WTC11 (cell line): ENCODE measurements at regions not wholly inside any gene's neighbourhood (a gene's known extent, or its start where the extent isn't known, plus 50 kb on each side); places are given as distances from the start of the nearest gene placed in this dataset.

Experiments
- CREM ChIP-seq: sonication (generic); formaldehyde crosslinking; IDR thresholded peaks from 2 replicates; pipeline ENCODE4 v1.8.1; 2022; ENCODE audit warnings: mild to moderate bottlenecking, missing genetic modification reagents, moderate library complexity
- NFE2L1 ChIP-seq: sonication (generic); formaldehyde crosslinking; IDR thresholded peaks from 2 replicates; pipeline ENCODE4 v1.8.1; 2023; ENCODE audit warnings: missing genetic modification reagents
- ZNF219 ChIP-seq: sonication (generic); formaldehyde crosslinking; IDR thresholded peaks from 2 replicates; pipeline ENCODE4 v1.8.0; 2023; ENCODE audit warnings: missing genetic modification reagents, mild to moderate bottlenecking, borderline replicate concordance
- ZNF317 ChIP-seq: sonication (generic); formaldehyde crosslinking; IDR thresholded peaks from 2 replicates; pipeline ENCODE4 v1.8.1; 2023; ENCODE audit warnings: low read depth, mild to moderate bottlenecking, moderate library complexity, missing genetic modification reagents, borderline replicate concordance
- TF ChIP-seq, protein P1 (sequence below): fragments of 200-600 bp; IDR thresholded peaks from 2 replicates; pipeline ENCODE4 v1.8.0; 2022; ENCODE audit warnings: antibody characterized with exemption
- TF ChIP-seq, protein P2 (sequence below): sonication (generic); formaldehyde crosslinking; IDR thresholded peaks from 2 replicates; pipeline ENCODE4 v1.8.1; 2023; ENCODE audit warnings: mild to moderate bottlenecking, missing genetic modification reagents, moderate library complexity
- TF ChIP-seq, protein P3 (sequence below): sonication (generic); formaldehyde crosslinking; IDR thresholded peaks from 2 replicates; pipeline ENCODE4 v1.8.1; 2023; ENCODE audit warnings: mild to moderate bottlenecking, moderate library complexity, missing genetic modification reagents
- TF ChIP-seq, protein P4 (sequence below): sonication (generic); formaldehyde crosslinking; IDR thresholded peaks from 2 replicates; pipeline ENCODE4 v1.8.0; 2022; ENCODE audit warnings: mild to moderate bottlenecking, missing genetic modification reagents
- TF ChIP-seq, protein P5 (sequence below): sonication (generic); formaldehyde crosslinking; IDR thresholded peaks from 2 replicates; pipeline ENCODE4 v1.8.1; 2022; ENCODE audit warnings: low read depth, missing genetic modification reagents, borderline replicate concordance
- TF ChIP-seq, protein P6 (sequence below): sonication (generic); formaldehyde crosslinking; IDR thresholded peaks from 2 replicates; pipeline ENCODE4 v1.8.0; 2022; ENCODE audit warnings: mild to moderate bottlenecking, missing genetic modification reagents

DNA sequence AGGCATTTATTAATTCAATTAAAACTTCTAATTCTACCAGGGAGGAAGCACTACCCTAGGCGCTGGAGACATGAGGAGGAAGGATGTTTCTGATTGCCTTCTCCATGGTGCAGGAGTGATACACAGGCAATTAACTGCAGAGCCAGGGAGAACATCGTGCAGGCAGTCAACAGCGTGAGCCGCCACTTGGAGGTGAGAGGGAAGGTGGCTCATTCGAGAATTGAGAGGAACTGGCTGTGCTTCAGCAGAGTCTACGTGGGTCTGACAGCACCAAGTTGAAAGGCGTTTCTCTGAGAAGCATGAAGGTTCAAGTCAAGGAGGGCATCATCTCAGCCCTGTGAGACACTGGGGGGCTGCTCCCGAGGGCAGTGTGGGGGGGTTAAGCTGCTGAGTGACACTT lies 388.7 kb upstream of the MYT1L start:
- TF ChIP-seq CREM (CRISPR knock-in tag) = no peak
- TF ChIP-seq, protein P1, sequence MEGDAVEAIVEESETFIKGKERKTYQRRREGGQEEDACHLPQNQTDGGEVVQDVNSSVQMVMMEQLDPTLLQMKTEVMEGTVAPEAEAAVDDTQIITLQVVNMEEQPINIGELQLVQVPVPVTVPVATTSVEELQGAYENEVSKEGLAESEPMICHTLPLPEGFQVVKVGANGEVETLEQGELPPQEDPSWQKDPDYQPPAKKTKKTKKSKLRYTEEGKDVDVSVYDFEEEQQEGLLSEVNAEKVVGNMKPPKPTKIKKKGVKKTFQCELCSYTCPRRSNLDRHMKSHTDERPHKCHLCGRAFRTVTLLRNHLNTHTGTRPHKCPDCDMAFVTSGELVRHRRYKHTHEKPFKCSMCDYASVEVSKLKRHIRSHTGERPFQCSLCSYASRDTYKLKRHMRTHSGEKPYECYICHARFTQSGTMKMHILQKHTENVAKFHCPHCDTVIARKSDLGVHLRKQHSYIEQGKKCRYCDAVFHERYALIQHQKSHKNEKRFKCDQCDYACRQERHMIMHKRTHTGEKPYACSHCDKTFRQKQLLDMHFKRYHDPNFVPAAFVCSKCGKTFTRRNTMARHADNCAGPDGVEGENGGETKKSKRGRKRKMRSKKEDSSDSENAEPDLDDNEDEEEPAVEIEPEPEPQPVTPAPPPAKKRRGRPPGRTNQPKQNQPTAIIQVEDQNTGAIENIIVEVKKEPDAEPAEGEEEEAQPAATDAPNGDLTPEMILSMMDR = no peak
- TF ChIP-seq ZNF219 (CRISPR knock-in tag) = no peak
- no peak for TF ChIP-seq ZNF317
- TF ChIP-seq, protein P2, sequence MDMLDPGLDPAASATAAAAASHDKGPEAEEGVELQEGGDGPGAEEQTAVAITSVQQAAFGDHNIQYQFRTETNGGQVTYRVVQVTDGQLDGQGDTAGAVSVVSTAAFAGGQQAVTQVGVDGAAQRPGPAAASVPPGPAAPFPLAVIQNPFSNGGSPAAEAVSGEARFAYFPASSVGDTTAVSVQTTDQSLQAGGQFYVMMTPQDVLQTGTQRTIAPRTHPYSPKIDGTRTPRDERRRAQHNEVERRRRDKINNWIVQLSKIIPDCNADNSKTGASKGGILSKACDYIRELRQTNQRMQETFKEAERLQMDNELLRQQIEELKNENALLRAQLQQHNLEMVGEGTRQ (CRISPR knock-in tag) = no peak
- TF ChIP-seq, protein P3, sequence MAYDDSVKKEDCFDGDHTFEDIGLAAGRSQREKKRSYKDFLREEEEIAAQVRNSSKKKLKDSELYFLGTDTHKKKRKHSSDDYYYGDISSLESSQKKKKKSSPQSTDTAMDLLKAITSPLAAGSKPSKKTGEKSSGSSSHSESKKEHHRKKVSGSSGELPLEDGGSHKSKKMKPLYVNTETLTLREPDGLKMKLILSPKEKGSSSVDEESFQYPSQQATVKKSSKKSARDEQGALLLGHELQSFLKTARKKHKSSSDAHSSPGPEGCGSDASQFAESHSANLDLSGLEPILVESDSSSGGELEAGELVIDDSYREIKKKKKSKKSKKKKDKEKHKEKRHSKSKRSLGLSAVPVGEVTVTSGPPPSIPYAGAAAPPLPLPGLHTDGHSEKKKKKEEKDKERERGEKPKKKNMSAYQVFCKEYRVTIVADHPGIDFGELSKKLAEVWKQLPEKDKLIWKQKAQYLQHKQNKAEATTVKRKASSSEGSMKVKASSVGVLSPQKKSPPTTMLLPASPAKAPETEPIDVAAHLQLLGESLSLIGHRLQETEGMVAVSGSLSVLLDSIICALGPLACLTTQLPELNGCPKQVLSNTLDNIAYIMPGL (CRISPR knock-in tag) = no peak
- TF ChIP-seq, protein P4, sequence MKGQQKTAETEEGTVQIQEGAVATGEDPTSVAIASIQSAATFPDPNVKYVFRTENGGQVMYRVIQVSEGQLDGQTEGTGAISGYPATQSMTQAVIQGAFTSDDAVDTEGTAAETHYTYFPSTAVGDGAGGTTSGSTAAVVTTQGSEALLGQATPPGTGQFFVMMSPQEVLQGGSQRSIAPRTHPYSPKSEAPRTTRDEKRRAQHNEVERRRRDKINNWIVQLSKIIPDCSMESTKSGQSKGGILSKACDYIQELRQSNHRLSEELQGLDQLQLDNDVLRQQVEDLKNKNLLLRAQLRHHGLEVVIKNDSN (CRISPR knock-in tag) = no peak
- no peak for TF ChIP-seq NFE2L1
- TF ChIP-seq, protein P5, sequence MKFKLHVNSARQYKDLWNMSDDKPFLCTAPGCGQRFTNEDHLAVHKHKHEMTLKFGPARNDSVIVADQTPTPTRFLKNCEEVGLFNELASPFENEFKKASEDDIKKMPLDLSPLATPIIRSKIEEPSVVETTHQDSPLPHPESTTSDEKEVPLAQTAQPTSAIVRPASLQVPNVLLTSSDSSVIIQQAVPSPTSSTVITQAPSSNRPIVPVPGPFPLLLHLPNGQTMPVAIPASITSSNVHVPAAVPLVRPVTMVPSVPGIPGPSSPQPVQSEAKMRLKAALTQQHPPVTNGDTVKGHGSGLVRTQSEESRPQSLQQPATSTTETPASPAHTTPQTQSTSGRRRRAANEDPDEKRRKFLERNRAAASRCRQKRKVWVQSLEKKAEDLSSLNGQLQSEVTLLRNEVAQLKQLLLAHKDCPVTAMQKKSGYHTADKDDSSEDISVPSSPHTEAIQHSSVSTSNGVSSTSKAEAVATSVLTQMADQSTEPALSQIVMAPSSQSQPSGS = no peak
- TF ChIP-seq, protein P6, sequence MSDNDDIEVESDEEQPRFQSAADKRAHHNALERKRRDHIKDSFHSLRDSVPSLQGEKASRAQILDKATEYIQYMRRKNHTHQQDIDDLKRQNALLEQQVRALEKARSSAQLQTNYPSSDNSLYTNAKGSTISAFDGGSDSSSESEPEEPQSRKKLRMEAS = no peak
